SK-N-SH treated with all-trans-retinoic acid at 6 μM for 48 hours (cell line): ENCODE measurements at regions not wholly inside any gene's neighbourhood (a gene's known extent, or its start where the extent isn't known, plus 50 kb on each side); places are given as distances from the start of the nearest gene placed in this dataset.

Experiments
- ATAC-seq: fragments of 200-7000 bp; cut with Tn5 transposase; 3 replicates; pipeline ENCODE4 v1.9.1; 2020; ENCODE audit warnings: mild to moderate bottlenecking, moderate library complexity
- BACH2 ChIP-seq: fragments of 250-450 bp; sonication (Bioruptor Pico); IDR thresholded peaks from 2 replicates; pipeline ENCODE4 v1.9.0; 2021; ENCODE audit warnings: mild to moderate bottlenecking, borderline replicate concordance
- CSDC2 ChIP-seq: fragments of 250-450 bp; sonication (Bioruptor Pico); IDR thresholded peaks from 2 replicates; pipeline ENCODE4 v1.5.0; 2020; ENCODE audit warnings: mild to moderate bottlenecking, moderate library complexity
- ESRRG ChIP-seq: fragments of 250-450 bp; sonication (Bioruptor Pico); IDR thresholded peaks from 2 replicates; pipeline ENCODE4 v1.6.1; 2021; ENCODE audit warnings: mild to moderate bottlenecking
- GLIS3 ChIP-seq: fragments of 250-450 bp; sonication (Bioruptor Pico); IDR thresholded peaks from 2 replicates; pipeline ENCODE4 v1.5.0; 2020; ENCODE audit warnings: mild to moderate bottlenecking, moderate library complexity
- ISL1 ChIP-seq: fragments of 250-450 bp; sonication (Bioruptor Pico); IDR thresholded peaks from 2 replicates; pipeline ENCODE4 v2.1.2; 2022; ENCODE audit warnings: mild to moderate bottlenecking, moderate library complexity
- OSR1 ChIP-seq: fragments of 250-450 bp; sonication (Bioruptor Pico); IDR thresholded peaks from 2 replicates; pipeline ENCODE4 v1.8.0; 2022; ENCODE audit warnings: moderate library complexity, mild to moderate bottlenecking, inconsistent platforms
- PPARA ChIP-seq: fragments of 250-450 bp; sonication (Bioruptor Pico); IDR thresholded peaks from 2 replicates; pipeline ENCODE4 v1.5.0; 2020; ENCODE audit warnings: mild to moderate bottlenecking, borderline replicate concordance
- RARB ChIP-seq: fragments of 250-450 bp; sonication (Bioruptor Pico); IDR thresholded peaks from 2 replicates; pipeline ENCODE4 v1.8.0; 2021; ENCODE audit warnings: mild to moderate bottlenecking, moderate library complexity
- SNAI2 ChIP-seq: fragments of 250-450 bp; sonication (Bioruptor Pico); IDR thresholded peaks from 2 replicates; pipeline ENCODE4 v1.5.0; 2020; ENCODE audit warnings: mild to moderate bottlenecking, moderate library complexity
- TCF4 ChIP-seq: fragments of 250-450 bp; sonication (Bioruptor Pico); IDR thresholded peaks from 2 replicates; pipeline ENCODE4 v1.8.0; 2021; ENCODE audit warnings: mild to moderate bottlenecking, moderate library complexity, borderline replicate concordance
- TOX ChIP-seq: fragments of 250-450 bp; sonication (Bioruptor Pico); IDR thresholded peaks from 2 replicates; pipeline ENCODE4 v1.8.0; 2021; ENCODE audit warnings: mild to moderate bottlenecking, moderate library complexity, borderline replicate concordance
- ZC3H10 ChIP-seq: fragments of 250-450 bp; sonication (Bioruptor Pico); IDR thresholded peaks from 2 replicates; pipeline ENCODE4 v1.5.1; 2021; ENCODE audit warnings: mild to moderate bottlenecking, moderate library complexity
- ZFP3 ChIP-seq: fragments of 250-450 bp; sonication (Bioruptor Pico); IDR thresholded peaks from 2 replicates; pipeline ENCODE4 v1.5.0; 2020; ENCODE audit warnings: mild to moderate bottlenecking, moderate library complexity
- ZFP30 ChIP-seq: fragments of 450-650 bp; formaldehyde crosslinking; IDR thresholded peaks from 2 replicates; pipeline ENCODE4 v1.5.0; 2022; ENCODE audit warnings: mild to moderate bottlenecking, moderate library complexity
- ZNF565 ChIP-seq: fragments of 450-650 bp; formaldehyde crosslinking; conservative IDR thresholded peaks from 2 replicates; pipeline ENCODE4 v1.5.0; 2020; ENCODE audit warnings: low read depth, mild to moderate bottlenecking, moderate library complexity
- ZNF8 ChIP-seq: fragments of 450-650 bp; formaldehyde crosslinking; IDR thresholded peaks from 2 replicates; pipeline ENCODE4 v1.5.0; 2020; ENCODE audit warnings: mild to moderate bottlenecking, moderate library complexity
- TF ChIP-seq, protein P1 (sequence below): fragments of 250-450 bp; sonication (Bioruptor Pico); IDR thresholded peaks from 2 replicates; pipeline ENCODE4 v1.5.1; 2021; ENCODE audit warnings: mild to moderate bottlenecking, moderate library complexity
- TF ChIP-seq, protein P2 (sequence below): fragments of 250-450 bp; sonication (Bioruptor Pico); IDR thresholded peaks from 2 replicates; pipeline ENCODE4 v1.8.0; 2021; ENCODE audit warnings: low read depth, mild to moderate bottlenecking, moderate library complexity, borderline replicate concordance
- TF ChIP-seq, protein P3 (sequence below): fragments of 250-450 bp; sonication (Bioruptor Pico); IDR thresholded peaks from 2 replicates; pipeline ENCODE4 v1.5.1; 2020; ENCODE audit warnings: low read depth, mild to moderate bottlenecking, moderate library complexity
- TF ChIP-seq, protein P4 (sequence below): fragments of 250-450 bp; sonication (Bioruptor Pico); IDR thresholded peaks from 2 replicates; pipeline ENCODE4 v1.8.0; 2020; ENCODE audit warnings: mild to moderate bottlenecking, moderate library complexity, borderline replicate concordance
- TF ChIP-seq, protein P5 (sequence below): fragments of 250-450 bp; sonication (Bioruptor Pico); IDR thresholded peaks from 2 replicates; pipeline ENCODE4 v1.5.0; 2020; ENCODE audit warnings: mild to moderate bottlenecking, moderate library complexity

DNA sequence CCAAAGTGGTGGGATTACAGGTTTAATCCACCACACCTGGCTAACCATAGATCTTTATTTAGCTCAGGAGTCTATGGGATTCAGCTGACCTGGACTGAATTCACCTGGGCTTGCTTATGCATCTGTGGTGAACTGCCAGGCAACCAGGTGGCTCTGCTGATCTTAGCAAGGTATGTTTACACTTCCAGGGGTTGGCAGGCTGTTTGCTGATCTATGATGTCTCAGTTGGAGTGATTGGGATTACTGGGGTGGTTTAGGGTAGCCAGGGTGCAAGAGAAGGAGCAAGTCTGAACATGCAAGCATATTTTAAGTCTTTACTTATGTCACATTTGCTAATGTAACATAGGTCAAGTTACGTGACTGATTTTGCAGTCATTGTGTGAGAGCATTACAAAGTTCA lies 63.6 kb upstream of the JAK2 start:
- no peak for ATAC-seq
- TF ChIP-seq ISL1 (CRISPR knock-in tag), result no peak
- TF ChIP-seq, protein P1, sequence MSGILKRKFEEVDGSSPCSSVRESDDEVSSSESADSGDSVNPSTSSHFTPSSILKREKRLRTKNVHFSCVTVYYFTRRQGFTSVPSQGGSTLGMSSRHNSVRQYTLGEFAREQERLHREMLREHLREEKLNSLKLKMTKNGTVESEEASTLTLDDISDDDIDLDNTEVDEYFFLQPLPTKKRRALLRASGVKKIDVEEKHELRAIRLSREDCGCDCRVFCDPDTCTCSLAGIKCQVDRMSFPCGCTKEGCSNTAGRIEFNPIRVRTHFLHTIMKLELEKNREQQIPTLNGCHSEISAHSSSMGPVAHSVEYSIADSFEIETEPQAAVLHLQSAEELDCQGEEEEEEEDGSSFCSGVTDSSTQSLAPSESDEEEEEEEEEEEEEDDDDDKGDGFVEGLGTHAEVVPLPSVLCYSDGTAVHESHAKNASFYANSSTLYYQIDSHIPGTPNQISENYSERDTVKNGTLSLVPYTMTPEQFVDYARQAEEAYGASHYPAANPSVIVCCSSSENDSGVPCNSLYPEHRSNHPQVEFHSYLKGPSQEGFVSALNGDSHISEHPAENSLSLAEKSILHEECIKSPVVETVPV (CRISPR knock-in tag), result no peak
- TF ChIP-seq BACH2 (CRISPR knock-in tag), result no peak
- TF ChIP-seq, protein P2, sequence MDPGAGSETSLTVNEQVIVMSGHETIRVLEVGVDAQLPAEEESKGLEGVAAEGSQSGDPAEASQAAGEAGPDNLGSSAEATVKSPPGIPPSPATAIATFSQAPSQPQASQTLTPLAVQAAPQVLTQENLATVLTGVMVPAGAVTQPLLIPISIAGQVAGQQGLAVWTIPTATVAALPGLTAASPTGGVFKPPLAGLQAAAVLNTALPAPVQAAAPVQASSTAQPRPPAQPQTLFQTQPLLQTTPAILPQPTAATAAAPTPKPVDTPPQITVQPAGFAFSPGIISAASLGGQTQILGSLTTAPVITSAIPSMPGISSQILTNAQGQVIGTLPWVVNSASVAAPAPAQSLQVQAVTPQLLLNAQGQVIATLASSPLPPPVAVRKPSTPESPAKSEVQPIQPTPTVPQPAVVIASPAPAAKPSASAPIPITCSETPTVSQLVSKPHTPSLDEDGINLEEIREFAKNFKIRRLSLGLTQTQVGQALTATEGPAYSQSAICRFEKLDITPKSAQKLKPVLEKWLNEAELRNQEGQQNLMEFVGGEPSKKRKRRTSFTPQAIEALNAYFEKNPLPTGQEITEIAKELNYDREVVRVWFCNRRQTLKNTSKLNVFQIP (CRISPR knock-in tag), result no peak
- no peak for TF ChIP-seq ZFP30 (CRISPR knock-in tag)
- no peak for TF ChIP-seq RARB
- TF ChIP-seq, protein P3, sequence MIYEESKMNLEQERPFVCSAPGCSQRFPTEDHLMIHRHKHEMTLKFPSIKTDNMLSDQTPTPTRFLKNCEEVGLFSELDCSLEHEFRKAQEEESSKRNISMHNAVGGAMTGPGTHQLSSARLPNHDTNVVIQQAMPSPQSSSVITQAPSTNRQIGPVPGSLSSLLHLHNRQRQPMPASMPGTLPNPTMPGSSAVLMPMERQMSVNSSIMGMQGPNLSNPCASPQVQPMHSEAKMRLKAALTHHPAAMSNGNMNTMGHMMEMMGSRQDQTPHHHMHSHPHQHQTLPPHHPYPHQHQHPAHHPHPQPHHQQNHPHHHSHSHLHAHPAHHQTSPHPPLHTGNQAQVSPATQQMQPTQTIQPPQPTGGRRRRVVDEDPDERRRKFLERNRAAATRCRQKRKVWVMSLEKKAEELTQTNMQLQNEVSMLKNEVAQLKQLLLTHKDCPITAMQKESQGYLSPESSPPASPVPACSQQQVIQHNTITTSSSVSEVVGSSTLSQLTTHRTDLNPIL (CRISPR knock-in tag), result no peak
- TF ChIP-seq, protein P4, sequence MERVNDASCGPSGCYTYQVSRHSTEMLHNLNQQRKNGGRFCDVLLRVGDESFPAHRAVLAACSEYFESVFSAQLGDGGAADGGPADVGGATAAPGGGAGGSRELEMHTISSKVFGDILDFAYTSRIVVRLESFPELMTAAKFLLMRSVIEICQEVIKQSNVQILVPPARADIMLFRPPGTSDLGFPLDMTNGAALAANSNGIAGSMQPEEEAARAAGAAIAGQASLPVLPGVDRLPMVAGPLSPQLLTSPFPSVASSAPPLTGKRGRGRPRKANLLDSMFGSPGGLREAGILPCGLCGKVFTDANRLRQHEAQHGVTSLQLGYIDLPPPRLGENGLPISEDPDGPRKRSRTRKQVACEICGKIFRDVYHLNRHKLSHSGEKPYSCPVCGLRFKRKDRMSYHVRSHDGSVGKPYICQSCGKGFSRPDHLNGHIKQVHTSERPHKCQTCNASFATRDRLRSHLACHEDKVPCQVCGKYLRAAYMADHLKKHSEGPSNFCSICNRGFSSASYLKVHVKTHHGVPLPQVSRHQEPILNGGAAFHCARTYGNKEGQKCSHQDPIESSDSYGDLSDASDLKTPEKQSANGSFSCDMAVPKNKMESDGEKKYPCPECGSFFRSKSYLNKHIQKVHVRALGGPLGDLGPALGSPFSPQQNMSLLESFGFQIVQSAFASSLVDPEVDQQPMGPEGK, result no peak
- no peak for TF ChIP-seq TCF4 (CRISPR knock-in tag)
- no peak for TF ChIP-seq ZC3H10 (CRISPR knock-in tag)
- no peak for TF ChIP-seq OSR1 (CRISPR knock-in tag)
- TF ChIP-seq ZNF565 (CRISPR knock-in tag), result no peak
- TF ChIP-seq CSDC2 (CRISPR knock-in tag), result no peak
- no peak for TF ChIP-seq ESRRG (CRISPR knock-in tag)
- TF ChIP-seq GLIS3 (CRISPR knock-in tag), result no peak
- no peak for TF ChIP-seq PPARA (CRISPR knock-in tag)
- TF ChIP-seq ZNF8 (CRISPR knock-in tag), result no peak
- TF ChIP-seq, all 23 proteins: peak for 0

DNA sequence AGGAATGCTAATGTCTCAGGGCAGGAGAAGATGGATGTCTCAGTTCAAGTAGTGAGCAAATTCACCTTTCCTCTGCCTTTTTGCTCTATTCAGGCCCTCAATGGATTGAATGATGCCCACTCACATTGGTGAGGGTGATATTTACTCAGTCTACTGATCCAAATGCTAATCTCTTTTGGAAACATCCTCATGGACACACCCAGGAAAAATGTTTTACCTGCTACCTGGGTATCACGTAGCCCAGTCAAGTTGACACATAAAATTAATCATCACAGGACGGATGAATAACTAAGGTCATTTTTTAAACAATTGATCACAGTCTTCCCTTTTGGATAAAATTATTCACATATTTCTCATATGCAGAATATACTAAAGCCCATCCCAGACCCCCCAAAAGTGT lies 63.0 kb upstream of the JAK2 start:
- no peak for ATAC-seq
- no peak for TF ChIP-seq TCF4 (CRISPR knock-in tag)
- no peak for TF ChIP-seq ZFP3 (CRISPR knock-in tag)
- TF ChIP-seq RARB, result no peak
- no peak for TF ChIP-seq BACH2 (CRISPR knock-in tag)
- TF ChIP-seq ZNF565 (CRISPR knock-in tag), result no peak
- no peak for TF ChIP-seq SNAI2 (CRISPR knock-in tag)
- TF ChIP-seq, protein P5, sequence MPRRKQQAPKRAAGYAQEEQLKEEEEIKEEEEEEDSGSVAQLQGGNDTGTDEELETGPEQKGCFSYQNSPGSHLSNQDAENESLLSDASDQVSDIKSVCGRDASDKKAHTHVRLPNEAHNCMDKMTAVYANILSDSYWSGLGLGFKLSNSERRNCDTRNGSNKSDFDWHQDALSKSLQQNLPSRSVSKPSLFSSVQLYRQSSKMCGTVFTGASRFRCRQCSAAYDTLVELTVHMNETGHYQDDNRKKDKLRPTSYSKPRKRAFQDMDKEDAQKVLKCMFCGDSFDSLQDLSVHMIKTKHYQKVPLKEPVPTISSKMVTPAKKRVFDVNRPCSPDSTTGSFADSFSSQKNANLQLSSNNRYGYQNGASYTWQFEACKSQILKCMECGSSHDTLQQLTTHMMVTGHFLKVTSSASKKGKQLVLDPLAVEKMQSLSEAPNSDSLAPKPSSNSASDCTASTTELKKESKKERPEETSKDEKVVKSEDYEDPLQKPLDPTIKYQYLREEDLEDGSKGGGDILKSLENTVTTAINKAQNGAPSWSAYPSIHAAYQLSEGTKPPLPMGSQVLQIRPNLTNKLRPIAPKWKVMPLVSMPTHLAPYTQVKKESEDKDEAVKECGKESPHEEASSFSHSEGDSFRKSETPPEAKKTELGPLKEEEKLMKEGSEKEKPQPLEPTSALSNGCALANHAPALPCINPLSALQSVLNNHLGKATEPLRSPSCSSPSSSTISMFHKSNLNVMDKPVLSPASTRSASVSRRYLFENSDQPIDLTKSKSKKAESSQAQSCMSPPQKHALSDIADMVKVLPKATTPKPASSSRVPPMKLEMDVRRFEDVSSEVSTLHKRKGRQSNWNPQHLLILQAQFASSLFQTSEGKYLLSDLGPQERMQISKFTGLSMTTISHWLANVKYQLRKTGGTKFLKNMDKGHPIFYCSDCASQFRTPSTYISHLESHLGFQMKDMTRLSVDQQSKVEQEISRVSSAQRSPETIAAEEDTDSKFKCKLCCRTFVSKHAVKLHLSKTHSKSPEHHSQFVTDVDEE, result no peak

DNA sequence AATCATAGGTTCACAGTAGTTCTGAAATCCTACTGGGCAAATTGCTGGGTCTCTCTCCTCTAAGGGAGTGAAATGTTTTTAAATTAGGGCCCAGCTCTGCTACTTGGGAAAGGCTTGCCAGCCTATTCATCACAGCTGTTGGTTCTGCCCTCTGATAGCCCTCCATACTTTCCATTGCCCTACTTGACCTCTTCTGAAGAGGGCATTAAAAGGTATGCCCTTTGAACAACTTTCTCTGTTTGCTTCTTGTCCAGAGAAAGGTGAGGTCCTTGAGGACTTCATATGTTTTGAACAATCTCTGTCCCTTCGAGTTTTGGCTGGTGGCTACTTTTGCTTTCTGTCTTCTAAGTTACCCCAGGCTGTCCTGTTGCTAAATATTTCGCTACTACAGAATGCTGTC lies 62.3 kb upstream of the JAK2 start:
- no peak for ATAC-seq
- TF ChIP-seq BACH2 (CRISPR knock-in tag), result no peak
- TF ChIP-seq, protein P4, result no peak
- no peak for TF ChIP-seq TOX (CRISPR knock-in tag)
- no peak for TF ChIP-seq RARB
- TF ChIP-seq ZFP3 (CRISPR knock-in tag), result no peak
- TF ChIP-seq, protein P3 (CRISPR knock-in tag), result no peak
- TF ChIP-seq, protein P2 (CRISPR knock-in tag), result no peak
- TF ChIP-seq ZFP30 (CRISPR knock-in tag), result no peak
- no peak for TF ChIP-seq ZC3H10 (CRISPR knock-in tag)
- no peak for TF ChIP-seq TCF4 (CRISPR knock-in tag)
- no peak for TF ChIP-seq ESRRG (CRISPR knock-in tag)
